ENCODE measurements at regions not wholly inside any gene's neighbourhood (a gene's known extent, or its start where the extent isn't known, plus 50 kb on each side); places are given as distances from the start of the nearest gene placed in this dataset.

- TF ChIP-seq POLR2A (IDR thresholded peaks at IDR 0.05): no peak
- TF ChIP-seq, protein P1, sequence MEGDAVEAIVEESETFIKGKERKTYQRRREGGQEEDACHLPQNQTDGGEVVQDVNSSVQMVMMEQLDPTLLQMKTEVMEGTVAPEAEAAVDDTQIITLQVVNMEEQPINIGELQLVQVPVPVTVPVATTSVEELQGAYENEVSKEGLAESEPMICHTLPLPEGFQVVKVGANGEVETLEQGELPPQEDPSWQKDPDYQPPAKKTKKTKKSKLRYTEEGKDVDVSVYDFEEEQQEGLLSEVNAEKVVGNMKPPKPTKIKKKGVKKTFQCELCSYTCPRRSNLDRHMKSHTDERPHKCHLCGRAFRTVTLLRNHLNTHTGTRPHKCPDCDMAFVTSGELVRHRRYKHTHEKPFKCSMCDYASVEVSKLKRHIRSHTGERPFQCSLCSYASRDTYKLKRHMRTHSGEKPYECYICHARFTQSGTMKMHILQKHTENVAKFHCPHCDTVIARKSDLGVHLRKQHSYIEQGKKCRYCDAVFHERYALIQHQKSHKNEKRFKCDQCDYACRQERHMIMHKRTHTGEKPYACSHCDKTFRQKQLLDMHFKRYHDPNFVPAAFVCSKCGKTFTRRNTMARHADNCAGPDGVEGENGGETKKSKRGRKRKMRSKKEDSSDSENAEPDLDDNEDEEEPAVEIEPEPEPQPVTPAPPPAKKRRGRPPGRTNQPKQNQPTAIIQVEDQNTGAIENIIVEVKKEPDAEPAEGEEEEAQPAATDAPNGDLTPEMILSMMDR (IDR thresholded peaks at IDR 0.05): no peak
These were observed 130.9 kb upstream of the DAAM1 start for GRCh38 chr14:59057551-59057950.
